IMR-90 (cell line): ENCODE measurements at regions not wholly inside any gene's neighbourhood (a gene's known extent, or its start where the extent isn't known, plus 50 kb on each side); places are given as distances from the start of the nearest gene placed in this dataset.
"Not testable (repeated sequence)": the region's sequence is repeated elsewhere in the genome, so short reads cannot be mapped to it uniquely, and the experiment has no call there.

Experiments
- ATAC-seq: fragments of 200-7000 bp; cut with Tn5 transposase; 2 replicates; pipeline ENCODE4 v1.9.1; 2020; ENCODE audit warnings: low read depth, mild to moderate bottlenecking, moderate library complexity
- BruUV-seq: library from RNA; stranded (reverse); fragments of 400-500 nt; replicated peaks from 2 replicates; lab custom pipeline; 2021; lab: Mats Ljungman, UMichigan
- CTCF ChIA-PET: fragments of 300-600 bp; formaldehyde crosslinking; extraction: SDS; loops from one replicate; lab custom pipeline; 2021; ENCODE audit warnings: antibody characterized with exemption; lab: Yijun Ruan, JAX
- POLR2A ChIA-PET: fragments of 300-600 bp; sonication (Branson Sonifier 250); formaldehyde crosslinking; loops from one replicate; lab custom pipeline; 2022; ENCODE audit warnings: antibody characterized with exemption; ENCODE audit not compliant: unreplicated experiment; lab: Charles Lee
- DNase-seq: peaks from one replicate; pipeline ENCODE4 v3.0.0; 2013
- H2AFZ ChIP-seq: replicated peaks from 2 replicates; pipeline ENCODE3; 2013; ENCODE audit warnings: low read length, mild to moderate bottlenecking; ENCODE audit not compliant: poor library complexity
- H2AK5ac ChIP-seq: 2 replicates; pipeline ENCODE4 v1.6.1; 2013; ENCODE audit warnings: low read depth, low read length, inconsistent platforms
- H2AK9ac ChIP-seq: replicated peaks from 2 replicates; pipeline ENCODE3; 2013; ENCODE audit warnings: mild to moderate bottlenecking, low read depth, low read length, moderate library complexity; ENCODE audit not compliant: poor library complexity
- H2BK120ac ChIP-seq: 2 replicates; pipeline ENCODE4 v1.6.1; 2013; ENCODE audit warnings: low read depth, low read length, inconsistent platforms
- H2BK15ac ChIP-seq: 3 replicates; pipeline ENCODE4 v1.6.1; 2013; ENCODE audit warnings: low read depth, low read length, inconsistent platforms
- H2BK20ac ChIP-seq: 2 replicates; pipeline ENCODE4 v1.6.1; 2013; ENCODE audit warnings: low read depth, mild to moderate bottlenecking, inconsistent platforms, low read length, moderate library complexity
- H2BK5ac ChIP-seq: 2 replicates; pipeline ENCODE4 v1.6.1; 2013; ENCODE audit warnings: mild to moderate bottlenecking, low read depth, low read length, inconsistent platforms; ENCODE audit not compliant: poor library complexity, severe bottlenecking
- H3K14ac ChIP-seq: replicated peaks from 2 replicates; pipeline ENCODE4 v1.6.1; 2013; ENCODE audit warnings: low read depth, low read length, inconsistent platforms
- H3K18ac ChIP-seq: 2 replicates; pipeline ENCODE4 v1.6.1; 2013; ENCODE audit warnings: low read depth, low read length, control low read depth
- H3K23ac ChIP-seq: 2 replicates; pipeline ENCODE4 v1.6.1; 2013; ENCODE audit warnings: low read depth, low read length, inconsistent platforms
- H3K27ac ChIP-seq: 2 replicates; pipeline ENCODE4 v1.5.1; 2013; ENCODE audit warnings: mild to moderate bottlenecking, control low read depth, low read length; ENCODE audit not compliant: insufficient read depth
- H3K27me3 ChIP-seq: 2 replicates; pipeline ENCODE4 v1.6.1; 2013; ENCODE audit warnings: low read length; ENCODE audit not compliant: control insufficient read depth, insufficient read depth
- H3K36me3 ChIP-seq: 2 replicates; pipeline ENCODE4 v1.6.1; 2013; ENCODE audit warnings: low read length, mixed read lengths; ENCODE audit not compliant: control insufficient read depth, insufficient read depth
- H3K4ac ChIP-seq: 2 replicates; pipeline ENCODE4 v1.6.1; 2013; ENCODE audit warnings: low read depth, low read length, inconsistent platforms
- H3K4me1 ChIP-seq: 2 replicates; pipeline ENCODE4 v1.6.1; 2013; ENCODE audit warnings: low read length, mixed read lengths; ENCODE audit not compliant: control insufficient read depth, insufficient read depth
- H3K4me2 ChIP-seq: 2 replicates; pipeline ENCODE4 v1.6.1; 2013; ENCODE audit warnings: low read depth, mild to moderate bottlenecking, control low read depth, low read length, moderate library complexity
- H3K4me3 ChIP-seq: 2 replicates; pipeline ENCODE4 v1.5.1; 2013; ENCODE audit warnings: low read depth, mild to moderate bottlenecking, control low read depth, low read length, moderate library complexity; ENCODE audit not compliant: insufficient read depth
- H3K56ac ChIP-seq: 2 replicates; pipeline ENCODE4 v1.6.1; 2013; ENCODE audit warnings: low read length, inconsistent platforms; ENCODE audit not compliant: insufficient read depth; ENCODE audit errors: extremely low read depth
- H3K79me1 ChIP-seq, 2 experiments: 2 replicates each; pipeline ENCODE4 v1.6.1; 2013; ENCODE audit warnings: low read length in 2 of 2, inconsistent platforms in 1 of 2, low read depth in 1 of 2
- H3K9ac ChIP-seq: 2 replicates; pipeline ENCODE4 v1.6.1; 2013; ENCODE audit warnings: low read depth, low read length, control low read depth
- H3K9me1 ChIP-seq: 2 replicates; pipeline ENCODE4 v1.6.1; 2013; ENCODE audit warnings: low read length, inconsistent platforms; ENCODE audit not compliant: insufficient read depth
- H3K9me3 ChIP-seq: 2 replicates; pipeline ENCODE4 v1.6.1; 2013; ENCODE audit warnings: low read length; ENCODE audit not compliant: control insufficient read depth, insufficient read depth
- H4K20me1 ChIP-seq: 2 replicates; pipeline ENCODE4 v1.6.1; 2013; ENCODE audit warnings: low read length, inconsistent platforms; ENCODE audit not compliant: insufficient read depth
- H4K5ac ChIP-seq: 2 replicates; pipeline ENCODE4 v1.6.1; 2013; ENCODE audit warnings: mild to moderate bottlenecking, low read depth, low read length, control low read depth
- H4K8ac ChIP-seq, 2 experiments: 2 replicates each; pipeline ENCODE4 v1.6.1; 2013; ENCODE audit warnings: low read depth in 2 of 2, low read length in 2 of 2, control low read depth in 1 of 2, inconsistent platforms in 1 of 2
- H4K91ac ChIP-seq: 2 replicates; pipeline ENCODE4 v1.6.1; 2013; ENCODE audit warnings: low read depth, low read length, inconsistent platforms; ENCODE audit not compliant: insufficient read depth
- WGBS, 2 experiments: methylation state at CpG; one replicate each; pipeline versions ENCODE4 v1.1.5 to v1.1.7; 2013; ENCODE audit warnings: missing lambda C conversion rate in 2 of 2; ENCODE audit not compliant: insufficient read length in 1 of 2; ENCODE audit errors: extremely low coverage in 2 of 2; 5-methylcytosine and 5-hydroxymethylcytosine counted together
- dilution Hi-C: fragments of 300-500 bp; cut with HindIII; formaldehyde crosslinking; loops from one replicate; pipeline ENCODE4 v1.14.3; 2018; ENCODE audit warnings: low sequenced_read_pairs; ENCODE audit not compliant: unreplicated experiment
- in situ Hi-C: fragments of 300-500 bp; cut with MboI; formaldehyde crosslinking; loops from 3 replicates; pipeline ENCODE4 v1.14.3; 2019; ENCODE audit warnings: low sequenced_read_pairs, inconsistent platforms, mixed read lengths
- intact Hi-C: fragments of 100-400 bp; cut with micrococcal nuclease; formaldehyde crosslinking; loops from 2 replicates; pipeline ENCODE4 v1.10.0; 2022

DNA sequence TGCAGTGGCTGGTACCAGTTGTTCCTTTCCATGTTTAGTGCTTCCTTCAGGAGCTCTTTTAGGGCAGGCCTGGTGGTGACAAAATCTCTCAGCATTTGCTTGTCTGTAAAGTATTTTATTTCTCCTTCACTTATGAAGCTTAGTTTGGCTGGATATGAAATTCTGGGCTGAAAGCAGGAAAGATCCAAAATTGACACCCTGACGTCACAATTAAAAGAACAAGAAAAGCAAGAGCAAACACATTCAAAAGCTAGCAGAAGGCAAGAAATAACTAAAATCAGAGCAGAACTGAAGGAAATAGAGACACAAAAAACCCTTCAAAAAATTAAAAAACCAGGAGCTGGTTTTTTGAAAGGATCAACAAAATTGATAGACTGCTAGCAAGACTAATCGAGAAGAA is 382.4 kb upstream of the PTCHD4 start:
- H4K20me1 ChIP-seq, H2BK120ac ChIP-seq, H4K5ac ChIP-seq, H3K9ac ChIP-seq, H3K18ac ChIP-seq, H4K91ac ChIP-seq, ATAC-seq, in situ Hi-C loops, H2AFZ ChIP-seq, H3K36me3 ChIP-seq, H4K8ac ChIP-seq, H3K56ac ChIP-seq, H2AK9ac ChIP-seq, H3K4me2 ChIP-seq, H3K4ac ChIP-seq, intact Hi-C loops, CTCF ChIA-PET, BruUV-seq, H2BK15ac ChIP-seq, H3K27me3 ChIP-seq, H3K14ac ChIP-seq, H3K4me3 ChIP-seq, H2BK5ac ChIP-seq, H3K23ac ChIP-seq, H3K9me1 ChIP-seq, H3K27ac ChIP-seq, H3K79me1 ChIP-seq, H2BK20ac ChIP-seq, dilution Hi-C loops, DNase-seq, H2AK5ac ChIP-seq, POLR2A ChIA-PET, H3K9me3 ChIP-seq, H3K4me1 ChIP-seq: not testable (repeated sequence)
- WGBS, 2 experiments: no CpG with 5 or more reads among the region's 2 CpGs
